ENCODE measurements at regions not wholly inside any gene's neighbourhood (a gene's known extent, or its start where the extent isn't known, plus 50 kb on each side); places are given as distances from the start of the nearest gene placed in this dataset.

GRCh38 chr5:104370523-104370922, 807.9 kb upstream of the NUDT12 start:
- WGBS, 2 experiments (ENCODE audit: extremely low coverage in 2 of 2, insufficient read length in 1 of 2) = no CpG with 5 or more reads among the region's 1 CpG
- Histone ChIP-seq H3K18ac (ENCODE audit: low read depth, low read length) (no peak overlapping the region), H2BK20ac (ENCODE audit: low read depth, low read length) (no peak overlapping the region), H3K23ac (ENCODE audit: low read depth, low read length) (no peak overlapping the region), H2BK15ac (ENCODE audit: low read depth, low read length) (no peak overlapping the region), H3K27ac (ENCODE audit: insufficient read depth, low read length) (no peak overlapping the region), H4K8ac (ENCODE audit: low read depth in 2 of 2, low read length in 2 of 2) (no peak overlapping the region), H3K27me3 (ENCODE audit: control insufficient read depth, insufficient read depth, low read length) (no peaks in the 10 kb centered on the region), H3K79me1 (ENCODE audit: low read depth in 1 of 2, low read length in 2 of 2) (no peaks in the 10 kb centered on the region), H2AK5ac (ENCODE audit: low read depth, low read length) (no peak overlapping the region), H3K4me3 (ENCODE audit: insufficient read depth, low read depth, low read length) (no peak overlapping the region), H2AK9ac (replicated peaks; ENCODE audit: low read depth, low read length, poor library complexity) (no peak overlapping the region), H2BK120ac (ENCODE audit: low read depth, low read length) (no peak overlapping the region), H3K9me1 (ENCODE audit: insufficient read depth, low read length) (no peaks in the 10 kb centered on the region), H3K36me3 (ENCODE audit: control insufficient read depth, insufficient read depth, low read length) (no peaks in the 10 kb centered on the region), H3K9ac (ENCODE audit: low read depth, low read length) (no peak overlapping the region), H3K4me2 (ENCODE audit: low read depth, low read length) (no peak overlapping the region), H2BK5ac (ENCODE audit: low read depth, low read length, poor library complexity, severe bottlenecking) (no peak overlapping the region), H4K91ac (ENCODE audit: insufficient read depth, low read depth, low read length) (no peak overlapping the region), H4K20me1 (ENCODE audit: insufficient read depth, low read length) (no peaks in the 10 kb centered on the region), H3K4ac (ENCODE audit: low read depth, low read length) (no peak overlapping the region), H4K5ac (ENCODE audit: low read depth, low read length) (no peak overlapping the region), H3K9me3 (ENCODE audit: control insufficient read depth, insufficient read depth, low read length) (no peaks in the 10 kb centered on the region), H3K56ac (ENCODE audit: extremely low read depth, insufficient read depth, low read length) (no peak overlapping the region), H3K4me1 (ENCODE audit: control insufficient read depth, insufficient read depth, low read length) (no peaks in the 10 kb centered on the region), H3K14ac (replicated peaks; ENCODE audit: low read depth, low read length) (no peak overlapping the region), H2AFZ (replicated peaks; ENCODE audit: low read length, poor library complexity) (no peak overlapping the region)
- ChIA-PET CTCF (interaction anchor here (0.6 kb wide), 1 partner anchor 202 kb away, joined by 3 read pairs; no protein-coding TSS in a partner anchor), POLR2A (ENCODE audit: unreplicated experiment) (no interaction called here)
- TF ChIP-seq FOS (IDR thresholded peaks at IDR 0.05; ENCODE audit: low read depth, low read length) = no peak
- dilution Hi-C loops (cut with HindIII; ENCODE audit: low sequenced_read_pairs, unreplicated experiment) (no loop called here), intact Hi-C loops (cut with micrococcal nuclease) (no loop called here), in situ Hi-C loops (cut with MboI; ENCODE audit: low sequenced_read_pairs) (no loop called here)
- BruUV-seq (replicated peaks) = no TSS peak
- ATAC-seq (ENCODE audit: low read depth) (no peak), DNase-seq (no peak)

All from IMR-90 (cell line).